K562 (cell line): ENCODE measurements at regions not wholly inside any gene's neighbourhood (a gene's known extent, or its start where the extent isn't known, plus 50 kb on each side); places are given as distances from the start of the nearest gene placed in this dataset.

Experiments used
- ARID4B ChIP-seq: sonication (generic); formaldehyde crosslinking; IDR thresholded peaks from 2 replicates; pipeline ENCODE4 v1.8.0; 2022; ENCODE audit warnings: mild to moderate bottlenecking, missing genetic modification reagents
- CREB1 ChIP-seq, 2 experiments: sonication (generic) in 1 of 2; formaldehyde crosslinking in 1 of 2; IDR thresholded peaks; 2 replicates each; pipeline versions ENCODE4 v1.6.1 to v1.8.0; 2012 to 2022; ENCODE audit warnings: inconsistent platforms in 1 of 2, mild to moderate bottlenecking in 1 of 2, missing genetic modification reagents in 1 of 2, moderate library complexity in 1 of 2
- DPF2 ChIP-seq: fragments of 450-650 bp; IDR thresholded peaks from 2 replicates; pipeline ENCODE4 v1.6.1; 2016
- KDM4B ChIP-seq, 2 experiments: fragments of 450-650 bp in 1 of 2; sonication (generic) in 1 of 2; IDR thresholded peaks; 2 replicates each; pipeline ENCODE4 v1.6.1; 2016 to 2017; ENCODE audit warnings: borderline replicate concordance in 2 of 2, antibody characterized with exemption in 1 of 2, low read depth in 1 of 2, mild to moderate bottlenecking in 1 of 2
- MYNN ChIP-seq, 2 experiments: sonication (generic); formaldehyde crosslinking in 1 of 2; IDR thresholded peaks; 2 replicates each; pipeline versions ENCODE4 v1.5.0 to v1.6.1; 2016 to 2020; ENCODE audit warnings: antibody characterized with exemption in 1 of 2, missing genetic modification reagents in 1 of 2
- NR3C1 ChIP-seq: sonication (generic); formaldehyde crosslinking; IDR thresholded peaks from 2 replicates; pipeline ENCODE4 v1.8.1; 2022; ENCODE audit warnings: missing genetic modification reagents
- RFX5 ChIP-seq: IDR thresholded peaks from 2 replicates; pipeline ENCODE4 v1.6.1; 2011; ENCODE audit warnings: low read depth, mild to moderate bottlenecking, improper control_type of control experiment, low read length
- SMAD3 ChIP-seq: fragments of 450-650 bp; formaldehyde crosslinking; conservative IDR thresholded peaks from 2 replicates; pipeline ENCODE4 v1.4.0; 2020; ENCODE audit warnings: mild to moderate bottlenecking
- SRSF7 ChIP-seq: fragments of 200-400 bp; formaldehyde crosslinking; optimal IDR thresholded peaks from 2 replicates; pipeline ENCODE3; 2017; ENCODE audit warnings: mild to moderate bottlenecking, low read depth, low read length
- ZBTB8A ChIP-seq: fragments of 450-650 bp; IDR thresholded peaks from 2 replicates; pipeline ENCODE4 v1.6.1; 2018; ENCODE audit warnings: mild to moderate bottlenecking, moderate library complexity; ENCODE audit not compliant: partially characterized antibody
- TF ChIP-seq, protein P1 (sequence below): sonication (generic); formaldehyde crosslinking; IDR thresholded peaks from 2 replicates; pipeline ENCODE4 v1.8.1; 2023; ENCODE audit warnings: mild to moderate bottlenecking, missing genetic modification reagents

DNA sequence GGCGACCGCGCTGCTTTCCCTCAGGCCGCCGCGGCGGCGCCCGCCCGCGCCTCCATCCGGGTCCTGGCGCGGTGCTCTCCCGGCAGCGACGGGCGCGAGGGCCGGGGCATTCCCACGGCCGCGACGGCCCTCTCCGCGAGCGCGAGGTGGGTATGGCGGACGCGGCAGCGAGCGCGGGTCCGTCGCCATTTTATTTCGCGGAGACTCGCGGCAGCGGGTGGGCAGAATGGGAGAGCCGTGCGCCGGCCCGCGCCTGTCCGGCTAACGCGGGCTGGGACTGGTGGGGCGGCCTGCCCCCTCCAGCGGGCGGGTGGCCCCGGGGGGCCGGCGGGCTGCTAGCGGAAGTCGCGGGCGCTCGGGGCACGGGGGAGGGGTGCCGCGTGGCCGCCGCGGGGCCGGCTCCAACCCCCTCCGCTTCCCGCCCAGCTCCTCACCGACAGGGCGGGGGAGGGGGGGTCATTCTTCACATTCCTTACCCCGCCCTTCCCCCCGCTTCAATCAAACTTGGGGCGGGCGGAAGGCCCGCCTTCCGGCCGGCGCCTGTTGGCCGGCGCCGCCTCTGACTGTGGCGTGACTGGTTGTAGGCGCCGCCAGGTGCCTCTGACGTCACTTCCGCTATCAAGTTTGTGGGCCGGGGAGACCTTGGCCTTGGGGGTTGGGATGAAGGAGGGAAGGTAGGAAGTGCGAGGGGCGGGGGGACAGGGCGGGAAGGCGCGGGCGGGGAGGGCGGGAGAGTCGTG is 82.1 kb downstream of the PTPDC1 start (continued):
- TF ChIP-seq, protein P1, sequence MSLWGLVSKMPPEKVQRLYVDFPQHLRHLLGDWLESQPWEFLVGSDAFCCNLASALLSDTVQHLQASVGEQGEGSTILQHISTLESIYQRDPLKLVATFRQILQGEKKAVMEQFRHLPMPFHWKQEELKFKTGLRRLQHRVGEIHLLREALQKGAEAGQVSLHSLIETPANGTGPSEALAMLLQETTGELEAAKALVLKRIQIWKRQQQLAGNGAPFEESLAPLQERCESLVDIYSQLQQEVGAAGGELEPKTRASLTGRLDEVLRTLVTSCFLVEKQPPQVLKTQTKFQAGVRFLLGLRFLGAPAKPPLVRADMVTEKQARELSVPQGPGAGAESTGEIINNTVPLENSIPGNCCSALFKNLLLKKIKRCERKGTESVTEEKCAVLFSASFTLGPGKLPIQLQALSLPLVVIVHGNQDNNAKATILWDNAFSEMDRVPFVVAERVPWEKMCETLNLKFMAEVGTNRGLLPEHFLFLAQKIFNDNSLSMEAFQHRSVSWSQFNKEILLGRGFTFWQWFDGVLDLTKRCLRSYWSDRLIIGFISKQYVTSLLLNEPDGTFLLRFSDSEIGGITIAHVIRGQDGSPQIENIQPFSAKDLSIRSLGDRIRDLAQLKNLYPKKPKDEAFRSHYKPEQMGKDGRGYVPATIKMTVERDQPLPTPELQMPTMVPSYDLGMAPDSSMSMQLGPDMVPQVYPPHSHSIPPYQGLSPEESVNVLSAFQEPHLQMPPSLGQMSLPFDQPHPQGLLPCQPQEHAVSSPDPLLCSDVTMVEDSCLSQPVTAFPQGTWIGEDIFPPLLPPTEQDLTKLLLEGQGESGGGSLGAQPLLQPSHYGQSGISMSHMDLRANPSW, result no peak
- peak; percentile 93 for TF ChIP-seq CREB1 (IDR thresholded peaks at IDR 0.05)
- peak; percentile 94 for TF ChIP-seq CREB1 (CRISPR knock-in tag; IDR thresholded peaks at IDR 0.05)
- TF ChIP-seq NR3C1 (CRISPR knock-in tag), result no peak; the same call in 1 of the 2 replicates
- TF ChIP-seq RFX5, result peak; percentile 25; the same call in 1 of the 2 replicates
- TF ChIP-seq SMAD3, result no peak
- no peak for TF ChIP-seq MYNN (IDR thresholded peaks at IDR 0.05)
- no peak for TF ChIP-seq MYNN (CRISPR knock-in tag; IDR thresholded peaks at IDR 0.05)
- TF ChIP-seq ARID4B (CRISPR knock-in tag), result peak; percentile 77; the same call in 1 of the 2 replicates
- peak in 1 of 2 experiments; percentile 89; a peak in 2 of 4 replicates for TF ChIP-seq KDM4B (IDR thresholded peaks at IDR 0.05; ENCODE audit: borderline replicate concordance in 2 of 2, low read depth in 1 of 2)
- TF ChIP-seq DPF2, result no peak
- TF ChIP-seq ZBTB8A, result no peak
- no peak for TF ChIP-seq SRSF7
- TF ChIP-seq, all 486 proteins: peak for 147
